HepG2 (cell line): ENCODE measurements at regions not wholly inside any gene's neighbourhood (a gene's known extent, or its start where the extent isn't known, plus 50 kb on each side); places are given as distances from the start of the nearest gene placed in this dataset.
A peak's percentile ranks its signal among the peaks of the same experiment; 100 is the strongest.

Source experiments
- ATAC-seq: fragments of 200-7000 bp; cut with Tn5 transposase; 3 replicates; pipeline ENCODE4 v1.9.1; 2020; ENCODE audit warnings: mild to moderate bottlenecking, moderate library complexity
- BruUV-seq: library from RNA; stranded (reverse); fragments of 400-500 nt; replicated peaks from 2 replicates; lab custom pipeline; 2021; lab: Mats Ljungman, UMichigan
- CTCF ChIA-PET: fragments of 300-600 bp; formaldehyde crosslinking; extraction: SDS; loops from one replicate; lab custom pipeline; 2021; ENCODE audit warnings: low total read pairs, inconsistent platforms, low intra/inter-chr PET ratio; lab: Yijun Ruan, JAX
- POLR2A ChIA-PET: fragments of 350-600 bp; sonication (Branson Sonifier 250); formaldehyde crosslinking; loops from one replicate; lab custom pipeline; 2020; ENCODE audit warnings: antibody characterized with exemption, inconsistent platforms; lab: Yijun Ruan, JAX
- DNase-seq: peaks from one replicate; pipeline ENCODE4 v3.0.0-alpha.2; 2015; ENCODE audit warnings: low spot score
- FAIRE-seq: peaks from 3 replicates; lab custom pipeline; 2011; peaks lifted over from hg19 to GRCh38; lab: Jason Lieb, UNC
- H2AFZ ChIP-seq: one replicate; pipeline ENCODE4 v1.6.1; 2011; ENCODE audit warnings: low read length, inconsistent platforms
- H3K27ac ChIP-seq: fragments of 300-600 bp; 3 replicates; pipeline ENCODE4 v1.8.0; 2011; ENCODE audit warnings: mixed run types, mild to moderate bottlenecking, mixed read lengths, low read length, inconsistent platforms; ENCODE audit not compliant: insufficient read depth; ENCODE audit errors: extremely low read length
- H3K27me3 ChIP-seq, 2 experiments: fragments of 200-600 bp in 1 of 2; 2 replicates in 1 of 2; 3 replicates in 1 of 2; pipeline versions ENCODE4 v1.6.0 to v1.8.0; 2011; ENCODE audit warnings: low read length in 2 of 2, mild to moderate bottlenecking in 2 of 2, moderate library complexity in 2 of 2, inconsistent platforms in 1 of 2; ENCODE audit not compliant: insufficient read depth in 2 of 2, control insufficient read depth in 1 of 2
- H3K36me3 ChIP-seq, 2 experiments: fragments of 200-600 bp in 1 of 2; replicated peaks in 1 of 2; 2 replicates in 1 of 2; 3 replicates in 1 of 2; pipeline versions ENCODE4 v1.5.1 to v1.8.0; 2011; ENCODE audit warnings: low read length in 2 of 2, inconsistent platforms in 1 of 2; ENCODE audit not compliant: insufficient read depth in 2 of 2, control insufficient read depth in 1 of 2
- H3K4me1 ChIP-seq: 2 replicates; pipeline ENCODE4 v1.5.1; 2012; ENCODE audit warnings: low read length, inconsistent platforms; ENCODE audit not compliant: insufficient read depth
- H3K4me2 ChIP-seq: 2 replicates; pipeline ENCODE4 v1.6.0; 2011; ENCODE audit warnings: low read depth, low read length, inconsistent platforms
- H3K4me3 ChIP-seq, 3 experiments: fragments of 200-600 bp in 1 of 3; sonication (generic), shearing (Covaris generic) in 1 of 3; replicated peaks in 1 of 3; 2 replicates each; pipeline ENCODE4 v1.5.1; 2011 to 2016; ENCODE audit warnings: low read length in 3 of 3, inconsistent platforms in 2 of 3, low read depth in 2 of 3, mild to moderate bottlenecking in 2 of 3, control low read depth in 1 of 3, mixed read lengths in 1 of 3; ENCODE audit not compliant: insufficient read depth in 1 of 3
- H3K79me2 ChIP-seq: one replicate; pipeline ENCODE4 v1.6.1; 2011; ENCODE audit warnings: low read length, inconsistent platforms; ENCODE audit not compliant: insufficient read depth
- H3K9ac ChIP-seq: 2 replicates; pipeline ENCODE4 v1.6.0; 2011; ENCODE audit warnings: mild to moderate bottlenecking, low read depth, low read length, inconsistent platforms; ENCODE audit not compliant: insufficient read depth
- H3K9me3 ChIP-seq: 2 replicates; pipeline ENCODE4 v1.5.1; 2012; ENCODE audit warnings: mild to moderate bottlenecking, low read length
- H4K20me1 ChIP-seq: 2 replicates; pipeline ENCODE4 v1.6.0; 2011; ENCODE audit warnings: inconsistent platforms, mild to moderate bottlenecking, low read length, moderate library complexity; ENCODE audit not compliant: insufficient read depth
- ATF7 ChIP-seq, 2 experiments: fragments of 450-650 bp in 1 of 2; sonication (generic) in 1 of 2; formaldehyde crosslinking in 1 of 2; IDR thresholded peaks; 2 replicates each; pipeline versions ENCODE4 v1.4.0 to v1.6.1; 2016 to 2020; ENCODE audit warnings: antibody characterized with exemption in 1 of 2, mild to moderate bottlenecking in 1 of 2, missing genetic modification reagents in 1 of 2
- CREB1 ChIP-seq, 2 experiments: fragments of 450-650 bp in 1 of 2; IDR thresholded peaks; 2 replicates each; pipeline ENCODE4 v1.6.1; 2016 to 2017; ENCODE audit warnings: control low read depth in 1 of 2, mild to moderate bottlenecking in 1 of 2, missing compliant biosample characterization in 1 of 2, missing genetic modification characterization in 1 of 2
- KAT7 ChIP-seq: IDR thresholded peaks from 2 replicates; pipeline ENCODE4 v1.6.1; 2018; ENCODE audit warnings: borderline replicate concordance, missing compliant biosample characterization
- KLF9 ChIP-seq: IDR thresholded peaks from 2 replicates; pipeline ENCODE4 v1.6.1; 2016; ENCODE audit warnings: low read depth
- MYC ChIP-seq: sonication (generic); formaldehyde crosslinking; IDR thresholded peaks from 2 replicates; pipeline ENCODE4 v1.9.0; 2021; ENCODE audit warnings: missing genetic modification reagents, borderline replicate concordance
- TOPORS ChIP-seq: sonication (generic); formaldehyde crosslinking; IDR thresholded peaks from 2 replicates; pipeline ENCODE4 v1.8.0; 2023; ENCODE audit warnings: mild to moderate bottlenecking, missing genetic modification reagents
- TSC22D2 ChIP-seq: sonication (generic); formaldehyde crosslinking; IDR thresholded peaks from 2 replicates; pipeline ENCODE4 v1.5.1; 2020; ENCODE audit warnings: missing genetic modification reagents, mild to moderate bottlenecking, borderline replicate concordance
- ZIK1 ChIP-seq: sonication (generic); formaldehyde crosslinking; IDR thresholded peaks from 2 replicates; pipeline ENCODE4 v1.5.0; 2020; ENCODE audit warnings: mild to moderate bottlenecking, low read depth, missing genetic modification reagents, borderline replicate concordance
- ZNF121 ChIP-seq: sonication (generic); formaldehyde crosslinking; IDR thresholded peaks from 2 replicates; pipeline ENCODE4 v1.5.0; 2020; ENCODE audit warnings: mild to moderate bottlenecking, missing genetic modification reagents
- WGBS: methylation state at CpG from one replicate; pipeline ENCODE4 v1.1.6; 2017; ENCODE audit warnings: low lambda C conversion rate; 5-methylcytosine and 5-hydroxymethylcytosine counted together
- in situ Hi-C: cut with HindIII; loops from 2 replicates; pipeline ENCODE4 v1.10.0; 2017; ENCODE audit warnings: low pct_unique_long_range_greater_than_20kb; ENCODE audit not compliant: extremely low pct_ligation_motif_present
- intact Hi-C: fragments of 100-400 bp; cut with micrococcal nuclease; formaldehyde crosslinking; loops from one replicate; pipeline ENCODE4 v1.10.0; 2022; ENCODE audit not compliant: unreplicated experiment
- TF ChIP-seq, protein P1 (sequence below): fragments of 450-650 bp; IDR thresholded peaks from 2 replicates; pipeline ENCODE4 v1.6.1; 2016

DNA sequence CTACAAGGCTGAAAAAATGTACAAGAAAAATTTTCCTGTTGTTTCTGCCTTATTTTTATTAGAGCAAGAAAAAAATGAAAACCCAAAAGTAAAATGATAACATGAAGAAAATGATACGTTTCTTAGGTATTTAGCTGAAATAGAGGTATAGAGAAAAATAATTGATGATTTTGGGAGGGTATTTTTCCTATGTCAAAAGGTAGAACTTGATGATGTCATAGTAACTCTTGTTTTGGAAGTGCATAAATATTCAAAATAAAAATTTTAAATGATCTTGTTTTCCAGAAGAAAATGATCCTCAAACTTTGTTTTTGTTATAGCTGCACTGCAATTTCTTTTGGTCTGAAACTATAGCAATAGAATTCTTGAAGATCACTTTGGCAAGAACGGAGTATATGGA is 608.8 kb upstream of the BOD1L1 start:
- Histone ChIP-seq H3K4me2 (no peak overlapping the region), H3K27ac (no peak overlapping the region), H3K9me3 (peaks cover 73% of the 10 kb centered on the region), H2AFZ (no peak overlapping the region), H3K9ac (no peak overlapping the region), H3K36me3 (no peaks in the 10 kb centered on the region), H3K27me3 (no peaks in the 10 kb centered on the region; a peak in 1 of 5 replicates), H3K4me3 (no peak overlapping the region), H3K4me1 (no peaks in the 10 kb centered on the region), H3K79me2 (no peaks in the 10 kb centered on the region)
- BruUV-seq: no TSS peak
- in situ Hi-C loops: no loop called here
- ATAC-seq (no peak), DNase-seq (no peak), FAIRE-seq (no peak)
- POLR2A ChIA-PET: no interaction called here
- intact Hi-C loops: no loop called here
- CTCF ChIA-PET: no interaction called here
- WGBS: 2% methylated on average over 2 of the region's 2 CpGs
- TF ChIP-seq MYC (CRISPR knock-in tag): no peak
- TF ChIP-seq TOPORS (CRISPR knock-in tag): no peak
- TF ChIP-seq TSC22D2 (CRISPR knock-in tag): no peak
- peak; percentile 57; the same call in 1 of the 2 replicates for TF ChIP-seq CREB1 (IDR thresholded peaks at IDR 0.05)
- no peak for TF ChIP-seq CREB1 (CRISPR knock-in tag; IDR thresholded peaks at IDR 0.05)
- TF ChIP-seq ATF7 (IDR thresholded peaks at IDR 0.05): peak; percentile 82
- TF ChIP-seq ATF7 (CRISPR knock-in tag; IDR thresholded peaks at IDR 0.05): no peak
- TF ChIP-seq, all 625 proteins: peak for 2
- no peaks in the 10 kb centered on the region for H4K20me1 ChIP-seq

DNA sequence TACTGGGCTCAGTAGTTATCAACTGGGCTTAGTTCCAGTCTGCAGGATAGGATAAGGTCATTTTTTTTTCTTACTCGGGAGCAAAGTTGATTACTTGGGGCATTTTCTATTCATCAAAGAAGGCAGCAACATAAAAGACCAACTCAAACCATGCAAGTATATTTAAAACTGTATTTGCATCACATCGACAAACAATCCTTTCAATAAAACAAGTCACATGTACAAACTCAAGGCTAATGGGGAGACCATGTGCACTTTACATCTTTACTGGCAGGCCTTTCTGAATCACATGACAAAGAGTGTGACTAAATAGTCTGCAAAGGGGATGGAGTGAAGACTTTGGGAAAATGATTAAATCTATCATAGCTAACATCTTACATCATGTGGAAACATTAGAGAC is 610.4 kb upstream of the BOD1L1 start:
- no peak overlapping the region for H3K27ac ChIP-seq
- no peak for FAIRE-seq
- CTCF ChIA-PET: no interaction called here
- no peak overlapping the region for H3K4me3 ChIP-seq
- H3K36me3 ChIP-seq: no peaks in the 10 kb centered on the region
- TF ChIP-seq KAT7 (no peak), ZNF121 (no peak), KLF9 (no peak), ZIK1 (CRISPR knock-in tag) (no peak)
- TF ChIP-seq, protein P1, sequence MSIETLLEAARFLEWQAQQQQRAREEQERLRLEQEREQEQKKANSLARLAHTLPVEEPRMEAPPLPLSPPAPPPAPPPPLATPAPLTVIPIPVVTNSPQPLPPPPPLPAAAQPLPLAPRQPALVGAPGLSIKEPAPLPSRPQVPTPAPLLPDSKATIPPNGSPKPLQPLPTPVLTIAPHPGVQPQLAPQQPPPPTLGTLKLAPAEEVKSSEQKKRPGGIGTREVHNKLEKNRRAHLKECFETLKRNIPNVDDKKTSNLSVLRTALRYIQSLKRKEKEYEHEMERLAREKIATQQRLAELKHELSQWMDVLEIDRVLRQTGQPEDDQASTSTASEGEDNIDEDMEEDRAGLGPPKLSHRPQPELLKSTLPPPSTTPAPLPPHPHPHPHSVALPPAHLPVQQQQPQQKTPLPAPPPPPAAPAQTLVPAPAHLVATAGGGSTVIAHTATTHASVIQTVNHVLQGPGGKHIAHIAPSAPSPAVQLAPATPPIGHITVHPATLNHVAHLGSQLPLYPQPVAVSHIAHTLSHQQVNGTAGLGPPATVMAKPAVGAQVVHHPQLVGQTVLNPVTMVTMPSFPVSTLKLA: peak; percentile 82
- TF ChIP-seq, all 625 proteins: peak for 1
- H2AFZ ChIP-seq: no peak overlapping the region
- 19% methylated on average over 2 of the region's 2 CpGs for WGBS
- H3K4me2 ChIP-seq: no peak overlapping the region
- DNase-seq: no peak
- no peaks in the 10 kb centered on the region for H3K79me2 ChIP-seq
- no TSS peak for BruUV-seq
- H3K9ac ChIP-seq: no peak overlapping the region
- peaks cover 72% of the 10 kb centered on the region for H3K9me3 ChIP-seq
- POLR2A ChIA-PET: no interaction called here
- no peaks in the 10 kb centered on the region for H4K20me1 ChIP-seq
- intact Hi-C loops (no loop called here), in situ Hi-C loops (no loop called here)
- ATAC-seq: no peak
- no peaks in the 10 kb centered on the region; a peak in 1 of 5 replicates for H3K27me3 ChIP-seq
- H3K4me1 ChIP-seq: no peaks in the 10 kb centered on the region
